HepG2 (cell line): ENCODE measurements at regions not wholly inside any gene's neighbourhood (a gene's known extent, or its start where the extent isn't known, plus 50 kb on each side); places are given as distances from the start of the nearest gene placed in this dataset.

Experiments used
- ATAC-seq: fragments of 200-7000 bp; cut with Tn5 transposase; 3 replicates; pipeline ENCODE4 v1.9.1; 2020; ENCODE audit warnings: mild to moderate bottlenecking, moderate library complexity
- BruUV-seq: library from RNA; stranded (reverse); fragments of 400-500 nt; replicated peaks from 2 replicates; lab custom pipeline; 2021; lab: Mats Ljungman, UMichigan
- CTCF ChIA-PET: fragments of 300-600 bp; formaldehyde crosslinking; extraction: SDS; loops from one replicate; lab custom pipeline; 2021; ENCODE audit warnings: low total read pairs, inconsistent platforms, low intra/inter-chr PET ratio; lab: Yijun Ruan, JAX
- POLR2A ChIA-PET: fragments of 350-600 bp; sonication (Branson Sonifier 250); formaldehyde crosslinking; loops from one replicate; lab custom pipeline; 2020; ENCODE audit warnings: antibody characterized with exemption, inconsistent platforms; lab: Yijun Ruan, JAX
- DNase-seq: peaks from one replicate; pipeline ENCODE4 v3.0.0-alpha.2; 2015; ENCODE audit warnings: low spot score
- FAIRE-seq: peaks from 3 replicates; lab custom pipeline; 2011; peaks lifted over from hg19 to GRCh38; lab: Jason Lieb, UNC
- H2AFZ ChIP-seq: one replicate; pipeline ENCODE4 v1.6.1; 2011; ENCODE audit warnings: low read length, inconsistent platforms
- H3K27ac ChIP-seq: fragments of 300-600 bp; 3 replicates; pipeline ENCODE4 v1.8.0; 2011; ENCODE audit warnings: mixed run types, mild to moderate bottlenecking, mixed read lengths, low read length, inconsistent platforms; ENCODE audit not compliant: insufficient read depth; ENCODE audit errors: extremely low read length
- H3K27me3 ChIP-seq, 2 experiments: fragments of 200-600 bp in 1 of 2; 2 replicates in 1 of 2; 3 replicates in 1 of 2; pipeline versions ENCODE4 v1.6.0 to v1.8.0; 2011; ENCODE audit warnings: low read length in 2 of 2, mild to moderate bottlenecking in 2 of 2, moderate library complexity in 2 of 2, inconsistent platforms in 1 of 2; ENCODE audit not compliant: insufficient read depth in 2 of 2, control insufficient read depth in 1 of 2
- H3K36me3 ChIP-seq, 2 experiments: fragments of 200-600 bp in 1 of 2; replicated peaks in 1 of 2; 2 replicates in 1 of 2; 3 replicates in 1 of 2; pipeline versions ENCODE4 v1.5.1 to v1.8.0; 2011; ENCODE audit warnings: low read length in 2 of 2, inconsistent platforms in 1 of 2; ENCODE audit not compliant: insufficient read depth in 2 of 2, control insufficient read depth in 1 of 2
- H3K4me1 ChIP-seq: 2 replicates; pipeline ENCODE4 v1.5.1; 2012; ENCODE audit warnings: low read length, inconsistent platforms; ENCODE audit not compliant: insufficient read depth
- H3K4me2 ChIP-seq: 2 replicates; pipeline ENCODE4 v1.6.0; 2011; ENCODE audit warnings: low read depth, low read length, inconsistent platforms
- H3K4me3 ChIP-seq, 3 experiments: fragments of 200-600 bp in 1 of 3; sonication (generic), shearing (Covaris generic) in 1 of 3; replicated peaks in 1 of 3; 2 replicates each; pipeline ENCODE4 v1.5.1; 2011 to 2016; ENCODE audit warnings: low read length in 3 of 3, inconsistent platforms in 2 of 3, low read depth in 2 of 3, mild to moderate bottlenecking in 2 of 3, control low read depth in 1 of 3, mixed read lengths in 1 of 3; ENCODE audit not compliant: insufficient read depth in 1 of 3
- H3K79me2 ChIP-seq: one replicate; pipeline ENCODE4 v1.6.1; 2011; ENCODE audit warnings: low read length, inconsistent platforms; ENCODE audit not compliant: insufficient read depth
- H3K9ac ChIP-seq: 2 replicates; pipeline ENCODE4 v1.6.0; 2011; ENCODE audit warnings: mild to moderate bottlenecking, low read depth, low read length, inconsistent platforms; ENCODE audit not compliant: insufficient read depth
- H3K9me3 ChIP-seq: 2 replicates; pipeline ENCODE4 v1.5.1; 2012; ENCODE audit warnings: mild to moderate bottlenecking, low read length
- H4K20me1 ChIP-seq: 2 replicates; pipeline ENCODE4 v1.6.0; 2011; ENCODE audit warnings: inconsistent platforms, mild to moderate bottlenecking, low read length, moderate library complexity; ENCODE audit not compliant: insufficient read depth
- ATF2 ChIP-seq: sonication (generic); formaldehyde crosslinking; IDR thresholded peaks from 2 replicates; pipeline ENCODE4 v1.4.0; 2020; ENCODE audit warnings: missing genetic modification reagents
- ATF3 ChIP-seq: sonication (generic); formaldehyde crosslinking; IDR thresholded peaks from 2 replicates; pipeline ENCODE4 v1.4.0; 2020; ENCODE audit warnings: missing genetic modification reagents
- ATF4 ChIP-seq, 2 experiments: fragments of 450-650 bp in 1 of 2; sonication (generic) in 1 of 2; formaldehyde crosslinking; IDR thresholded peaks; 2 replicates each; pipeline versions ENCODE4 v1.5.0 to v1.8.0; 2020 to 2022; ENCODE audit warnings: mild to moderate bottlenecking in 1 of 2, missing genetic modification reagents in 1 of 2
- ATF7 ChIP-seq, 2 experiments: fragments of 450-650 bp in 1 of 2; sonication (generic) in 1 of 2; formaldehyde crosslinking in 1 of 2; IDR thresholded peaks; 2 replicates each; pipeline versions ENCODE4 v1.4.0 to v1.6.1; 2016 to 2020; ENCODE audit warnings: antibody characterized with exemption in 1 of 2, mild to moderate bottlenecking in 1 of 2, missing genetic modification reagents in 1 of 2
- CEBPB ChIP-seq: IDR thresholded peaks from 2 replicates; pipeline ENCODE4 v1.6.1; 2011; ENCODE audit warnings: low read depth, low read length, improper control_type of control experiment, borderline replicate concordance
- CEBPG ChIP-seq: IDR thresholded peaks from 2 replicates; pipeline ENCODE4 v1.6.1; 2016
- FOSL2 ChIP-seq: sonication (generic); formaldehyde crosslinking; IDR thresholded peaks from 2 replicates; pipeline ENCODE4 v1.4.0; 2020; ENCODE audit warnings: missing genetic modification reagents
- GATAD2A ChIP-seq: IDR thresholded peaks from 2 replicates; pipeline ENCODE4 v1.6.1; 2016
- HMGXB3 ChIP-seq: sonication (generic); formaldehyde crosslinking; IDR thresholded peaks from 2 replicates; pipeline ENCODE4 v1.4.0; 2020; ENCODE audit warnings: missing genetic modification reagents, borderline replicate concordance
- NR1H2 ChIP-seq: sonication (generic); formaldehyde crosslinking; IDR thresholded peaks from 2 replicates; pipeline ENCODE4 v1.8.1; 2022; ENCODE audit warnings: low read depth, missing genetic modification reagents, borderline replicate concordance
- NR2C2 ChIP-seq: sonication (generic); formaldehyde crosslinking; IDR thresholded peaks from 2 replicates; pipeline ENCODE4 v1.4.0; 2020; ENCODE audit warnings: missing genetic modification reagents, mild to moderate bottlenecking, moderate library complexity, borderline replicate concordance
- NR2F6 ChIP-seq, 2 experiments: IDR thresholded peaks; 2 replicates each; pipeline ENCODE4 v1.6.1; 2016; ENCODE audit warnings: antibody characterized with exemption in 1 of 2, mild to moderate bottlenecking in 1 of 2
- ZMYM4 ChIP-seq: sonication (generic); formaldehyde crosslinking; IDR thresholded peaks from 2 replicates; pipeline ENCODE4 v1.8.1; 2023; ENCODE audit warnings: mild to moderate bottlenecking, missing genetic modification reagents
- ZNF282 ChIP-seq: fragments of 450-650 bp; IDR thresholded peaks from 2 replicates; pipeline ENCODE4 v1.6.1; 2018; ENCODE audit not compliant: partially characterized antibody
- ZNF770 ChIP-seq: sonication (generic); formaldehyde crosslinking; IDR thresholded peaks from 2 replicates; pipeline ENCODE4 v1.5.0; 2020; ENCODE audit warnings: mild to moderate bottlenecking, missing genetic modification reagents
- WGBS: methylation state at CpG from one replicate; pipeline ENCODE4 v1.1.6; 2017; ENCODE audit warnings: low lambda C conversion rate; 5-methylcytosine and 5-hydroxymethylcytosine counted together
- in situ Hi-C: cut with HindIII; loops from 2 replicates; pipeline ENCODE4 v1.10.0; 2017; ENCODE audit warnings: low pct_unique_long_range_greater_than_20kb; ENCODE audit not compliant: extremely low pct_ligation_motif_present
- intact Hi-C: fragments of 100-400 bp; cut with micrococcal nuclease; formaldehyde crosslinking; loops from one replicate; pipeline ENCODE4 v1.10.0; 2022; ENCODE audit not compliant: unreplicated experiment

GRCh38 chr2:172182624-172183023, 79.9 kb upstream of the DLX2 start:
- Histone ChIP-seq H3K4me2 (no peak overlapping the region), H4K20me1 (no peaks in the 10 kb centered on the region), H3K36me3 (no peaks in the 10 kb centered on the region), H3K4me3 (no peak overlapping the region), H3K79me2 (no peaks in the 10 kb centered on the region), H3K27ac (no peak overlapping the region), H3K4me1 (no peaks in the 10 kb centered on the region), H3K27me3 (no peaks in the 10 kb centered on the region), H2AFZ (no peak overlapping the region), H3K9ac (no peak overlapping the region), H3K9me3 (no peaks in the 10 kb centered on the region)
- ATAC-seq (no peak), FAIRE-seq (no peak), DNase-seq (no peak)
- intact Hi-C loops (no loop called here), in situ Hi-C loops (no loop called here)
- 13% methylated on average over 4 of the region's 4 CpGs for WGBS
- POLR2A ChIA-PET = no interaction called here
- no TSS peak for BruUV-seq
- CTCF ChIA-PET = no interaction called here
- TF ChIP-seq FOSL2 (CRISPR knock-in tag) (peak; percentile 49; the same call in 1 of the 2 replicates), NR1H2 (CRISPR knock-in tag) (no peak), ZNF282 (no peak), CEBPG (CRISPR knock-in tag) (peak; percentile 81), ATF3 (peak; percentile 81), HMGXB3 (no peak), ATF7 (IDR thresholded peaks at IDR 0.05) (peak; percentile 55; the same call in 1 of the 2 replicates), ATF7 (CRISPR knock-in tag; IDR thresholded peaks at IDR 0.05) (no peak), ZNF770 (peak; percentile 96), CEBPB (peak; percentile 95), ATF4 (CRISPR knock-in tag; IDR thresholded peaks at IDR 0.05) (peak in 1 of 2 experiments; percentile 91; a peak in 2 of 4 replicates), NR2C2 (CRISPR knock-in tag) (peak; percentile 49; the same call in 1 of the 2 replicates), NR2F6 (IDR thresholded peaks at IDR 0.05) (0 out of 2 replicates have a peak, but pooled peaks have one; percentile 25), NR2F6 (CRISPR knock-in tag; IDR thresholded peaks at IDR 0.05) (peak; percentile 68), GATAD2A (CRISPR knock-in tag) (peak; percentile 34; the same call in 1 of the 2 replicates), ZMYM4 (no peak), ATF2 (0 out of 2 replicates have a peak, but pooled peaks have one; percentile 31)
